Karpas-422 (cell line): ENCODE measurements at regions not wholly inside any gene's neighbourhood (a gene's known extent, or its start where the extent isn't known, plus 50 kb on each side); places are given as distances from the start of the nearest gene placed in this dataset.
"Not testable (repeated sequence)": the region's sequence is repeated elsewhere in the genome, so short reads cannot be mapped to it uniquely, and the experiment has no call there.

Source experiments
- DNase-seq: peaks from one replicate; pipeline ENCODE4 v3.0.0-alpha.2; 2015
- H2AFZ ChIP-seq: fragments of 200-600 bp; sonication (generic); 2 replicates; pipeline ENCODE4 v1.6.1; 2014; ENCODE audit warnings: antibody characterized with exemption, low read length, mixed read lengths
- H3K27ac ChIP-seq: fragments of 200-600 bp; sonication (generic); 2 replicates; pipeline ENCODE4 v1.5.1; 2014; ENCODE audit warnings: mild to moderate bottlenecking, low read length, moderate library complexity
- H3K27me3 ChIP-seq: fragments of 200-600 bp; sonication (generic); 2 replicates; pipeline ENCODE4 v1.6.1; 2014; ENCODE audit warnings: low read length, mixed read lengths
- H3K36me3 ChIP-seq: fragments of 200-600 bp; sonication (generic); 2 replicates; pipeline ENCODE4 v1.6.1; 2014; ENCODE audit warnings: low read length, mixed read lengths; ENCODE audit not compliant: insufficient read depth
- H3K4me1 ChIP-seq: fragments of 200-600 bp; sonication (generic); 2 replicates; pipeline ENCODE4 v1.6.1; 2014; ENCODE audit warnings: mild to moderate bottlenecking, low read length, mixed read lengths
- H3K4me2 ChIP-seq: fragments of 200-600 bp; sonication (generic); 2 replicates; pipeline ENCODE4 v1.6.1; 2014; ENCODE audit warnings: low read length, low read depth, mild to moderate bottlenecking; ENCODE audit not compliant: poor library complexity, severe bottlenecking
- H3K4me3 ChIP-seq: fragments of 200-600 bp; sonication (generic); 2 replicates; pipeline ENCODE4 v1.5.1; 2014; ENCODE audit warnings: mild to moderate bottlenecking, antibody characterized with exemption, low read length, mixed read lengths
- H3K79me2 ChIP-seq: fragments of 200-600 bp; sonication (generic); 2 replicates; pipeline ENCODE4 v1.6.1; 2014; ENCODE audit warnings: mild to moderate bottlenecking, low read length, mixed read lengths
- H3K9ac ChIP-seq: fragments of 200-600 bp; sonication (generic); 2 replicates; pipeline ENCODE4 v1.6.0; 2014; ENCODE audit warnings: low read length
- H3K9me2 ChIP-seq: fragments of 200-600 bp; sonication (generic), shearing (Covaris generic); replicated peaks from 2 replicates; pipeline ENCODE4 v1.6.0; 2014; ENCODE audit warnings: mild to moderate bottlenecking, low read length, moderate library complexity; ENCODE audit not compliant: insufficient read depth
- H3K9me3 ChIP-seq: fragments of 300-700, 200-600 bp; sonication (generic); 2 replicates; pipeline ENCODE4 v1.6.1; 2014; ENCODE audit warnings: low read length, mixed read lengths
- H4K20me1 ChIP-seq: fragments of 200-600 bp; sonication (generic); 2 replicates; pipeline ENCODE4 v1.6.1; 2014; ENCODE audit warnings: mild to moderate bottlenecking, antibody characterized with exemption, low read length, low read depth; ENCODE audit not compliant: insufficient read depth

DNA sequence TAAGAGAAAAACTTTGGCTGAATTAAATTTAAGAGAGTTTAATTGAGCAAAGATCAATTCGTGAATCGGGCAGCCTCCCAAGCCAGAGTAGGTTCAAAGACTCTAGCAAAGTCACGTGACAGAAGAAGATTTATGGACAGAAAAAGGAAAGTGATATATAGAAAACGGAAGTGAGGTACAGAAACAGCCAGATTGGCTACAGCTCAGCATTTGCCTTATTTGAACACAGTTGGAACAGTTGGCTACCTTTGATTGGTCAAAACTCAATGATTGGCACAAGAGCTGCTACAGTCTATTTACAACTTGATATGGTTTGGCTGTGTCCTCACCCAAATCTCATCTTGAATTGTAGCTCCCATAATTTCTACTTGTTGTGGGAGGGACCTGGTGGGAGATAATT is 102.6 kb downstream of the PLG start:
- Histone ChIP-seq H3K4me3 (no peak overlapping the region), H3K36me3 (no peaks in the 10 kb centered on the region), H4K20me1 (no peaks in the 10 kb centered on the region), H3K9me2 (no peaks in the 10 kb centered on the region), H3K4me1 (no peaks in the 10 kb centered on the region), H3K27ac (no peak overlapping the region), H2AFZ (no peak overlapping the region), H3K9me3 (no peaks in the 10 kb centered on the region), H3K4me2 (no peak overlapping the region), H3K79me2 (no peaks in the 10 kb centered on the region), H3K9ac (no peak overlapping the region), H3K27me3 (no peaks in the 10 kb centered on the region)
- DNase-seq: no peak

DNA sequence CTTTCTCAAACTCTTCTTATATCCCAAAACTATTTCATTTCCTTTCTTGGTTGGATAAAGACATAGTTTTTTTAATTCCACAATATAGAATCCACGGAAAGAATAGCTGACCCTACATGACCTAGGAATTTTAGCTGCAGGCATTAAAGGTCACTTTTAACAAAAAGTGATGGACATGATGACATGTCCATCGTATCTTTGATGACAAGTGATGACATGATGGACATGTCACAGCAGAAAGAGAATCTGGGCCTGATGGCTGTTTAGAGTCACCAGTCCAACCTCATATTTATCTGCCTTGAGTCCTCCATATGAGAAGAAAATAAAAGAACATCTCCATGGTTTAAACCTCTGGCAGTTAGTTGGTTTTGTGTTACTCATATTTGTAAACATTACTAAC is 106.2 kb downstream of the PLG start:
- no peaks in the 10 kb centered on the region for H3K9me2 ChIP-seq
- no peak overlapping the region for H3K9ac ChIP-seq
- H3K79me2 ChIP-seq: no peaks in the 10 kb centered on the region
- no peak for DNase-seq
- H3K4me1 ChIP-seq: 0 out of 2 replicates have a peak, but pooled peaks cover 3% of the 10 kb centered on the region
- no peaks in the 10 kb centered on the region for H3K36me3 ChIP-seq
- no peak overlapping the region for H3K27ac ChIP-seq
- no peaks in the 10 kb centered on the region for H3K27me3 ChIP-seq
- no peak overlapping the region for H2AFZ ChIP-seq
- H3K9me3 ChIP-seq: no peaks in the 10 kb centered on the region
- no peak overlapping the region for H3K4me2 ChIP-seq
- no peak overlapping the region for H3K4me3 ChIP-seq
- H4K20me1 ChIP-seq: no peaks in the 10 kb centered on the region

DNA sequence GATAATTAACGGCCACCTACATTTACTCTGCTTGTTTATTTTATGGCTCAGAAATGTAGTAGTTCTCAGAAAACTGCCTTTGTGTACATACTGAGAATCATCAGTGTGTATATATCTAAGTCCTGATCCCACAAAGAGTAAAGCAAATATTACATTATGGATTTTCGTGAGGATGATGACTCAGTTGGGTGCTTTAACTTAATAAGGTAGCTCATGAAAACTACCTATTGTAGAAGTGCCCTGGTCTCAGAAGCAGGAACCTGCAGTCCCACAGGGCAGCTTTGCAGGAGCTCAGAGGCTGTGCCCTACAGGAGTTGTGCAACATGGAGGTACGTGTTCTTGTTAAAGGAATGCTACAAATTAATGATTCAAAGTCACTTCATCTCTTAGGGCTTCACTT is 108.2 kb downstream of the PLG start:
- Histone ChIP-seq H3K4me3 (no peak overlapping the region), H3K36me3 (no peaks in the 10 kb centered on the region), H3K27ac (no peak overlapping the region), H4K20me1 (no peaks in the 10 kb centered on the region), H2AFZ (no peak overlapping the region), H3K27me3 (no peaks in the 10 kb centered on the region), H3K9me3 (no peaks in the 10 kb centered on the region), H3K9ac (no peak overlapping the region), H3K4me1 (0 out of 2 replicates have a peak, but pooled peaks cover 3% of the 10 kb centered on the region), H3K9me2 (no peaks in the 10 kb centered on the region), H3K79me2 (no peaks in the 10 kb centered on the region), H3K4me2 (no peak overlapping the region)
- no peak for DNase-seq

DNA sequence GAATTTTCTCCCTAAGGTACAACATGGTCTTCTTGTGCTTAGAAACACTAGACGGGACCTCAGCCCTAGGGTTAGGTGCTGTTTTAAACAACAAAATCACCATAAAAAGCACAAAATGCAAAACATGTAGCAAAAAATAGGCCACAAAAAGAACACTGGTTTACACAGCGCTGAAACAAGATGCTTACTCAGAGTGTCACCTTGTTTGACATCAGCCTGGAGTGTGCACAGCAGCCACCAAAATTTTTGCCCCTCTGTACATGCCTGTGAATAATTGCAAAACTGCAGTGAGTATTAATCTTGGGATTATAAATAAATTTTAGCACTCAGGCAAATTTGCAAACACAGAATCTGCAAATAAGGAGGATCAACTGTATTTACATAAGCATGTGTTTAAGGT is 110.1 kb downstream of the PLG start:
- H3K9me2 ChIP-seq: no peaks in the 10 kb centered on the region
- no peaks in the 10 kb centered on the region for H3K79me2 ChIP-seq
- no peaks in the 10 kb centered on the region for H4K20me1 ChIP-seq
- no peaks in the 10 kb centered on the region for H3K27me3 ChIP-seq
- 0 out of 2 replicates have a peak, but pooled peaks cover 3% of the 10 kb centered on the region for H3K4me1 ChIP-seq
- no peaks in the 10 kb centered on the region for H3K36me3 ChIP-seq
- no peak overlapping the region for H2AFZ ChIP-seq
- DNase-seq: no peak
- no peak overlapping the region for H3K4me2 ChIP-seq
- no peak overlapping the region for H3K4me3 ChIP-seq
- no peak overlapping the region for H3K9ac ChIP-seq
- H3K27ac ChIP-seq: no peak overlapping the region
- no peaks in the 10 kb centered on the region for H3K9me3 ChIP-seq

DNA sequence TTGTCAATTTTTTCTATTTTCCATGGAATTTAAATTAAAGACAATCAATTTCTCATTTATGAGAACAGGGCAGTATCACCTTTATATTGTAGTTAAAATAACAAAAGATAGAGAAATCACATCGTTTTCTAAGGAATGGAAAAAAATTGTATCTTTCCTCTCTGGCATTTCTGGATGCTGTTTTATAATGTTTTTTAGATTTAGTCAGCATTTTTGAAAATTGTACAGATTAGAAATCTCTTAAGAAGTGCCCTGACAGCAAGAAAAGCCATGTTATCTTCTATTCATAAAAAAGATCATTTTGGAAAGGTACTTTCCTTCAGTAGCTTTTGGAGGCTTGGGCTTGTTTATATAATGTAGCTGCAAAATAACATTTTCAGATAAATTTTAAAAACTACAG is 116.9 kb downstream of the PLG start:
- H3K9ac ChIP-seq: no peak overlapping the region
- no peak overlapping the region for H3K4me3 ChIP-seq
- no peaks in the 10 kb centered on the region for H3K9me3 ChIP-seq
- no peaks in the 10 kb centered on the region for H3K79me2 ChIP-seq
- no peak overlapping the region for H3K4me2 ChIP-seq
- H3K9me2 ChIP-seq: no peaks in the 10 kb centered on the region
- H4K20me1 ChIP-seq: no peaks in the 10 kb centered on the region
- H3K36me3 ChIP-seq: no peaks in the 10 kb centered on the region
- H3K4me1 ChIP-seq: no peaks in the 10 kb centered on the region
- no peak for DNase-seq
- no peak overlapping the region for H3K27ac ChIP-seq
- H3K27me3 ChIP-seq: no peaks in the 10 kb centered on the region
- no peak overlapping the region for H2AFZ ChIP-seq

DNA sequence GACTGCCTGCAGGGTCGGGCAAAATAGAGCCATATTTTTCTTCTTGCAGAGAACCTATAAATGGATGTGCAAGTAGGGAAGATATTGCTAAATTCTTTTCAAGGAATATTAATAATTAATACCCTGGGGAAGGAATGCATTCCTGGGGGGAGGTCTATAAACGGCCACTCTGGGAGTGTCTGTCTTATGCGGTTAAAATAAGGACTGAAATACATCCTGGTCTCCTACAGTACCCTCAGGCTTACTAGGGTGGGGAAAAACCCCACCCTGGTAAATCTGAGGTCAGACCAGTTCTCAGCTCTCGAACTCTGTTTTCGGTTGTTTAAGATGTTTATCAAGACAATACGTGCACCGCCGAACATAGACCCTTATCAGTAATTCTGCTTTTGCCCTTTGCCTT is 118.6 kb downstream of the PLG start:
- not testable (repeated sequence) for H2AFZ ChIP-seq, H3K4me3 ChIP-seq, H3K36me3 ChIP-seq, H3K9me2 ChIP-seq, H3K4me1 ChIP-seq, H3K27me3 ChIP-seq, H3K27ac ChIP-seq, H4K20me1 ChIP-seq, H3K79me2 ChIP-seq, H3K9ac ChIP-seq, H3K9me3 ChIP-seq, DNase-seq, H3K4me2 ChIP-seq

DNA sequence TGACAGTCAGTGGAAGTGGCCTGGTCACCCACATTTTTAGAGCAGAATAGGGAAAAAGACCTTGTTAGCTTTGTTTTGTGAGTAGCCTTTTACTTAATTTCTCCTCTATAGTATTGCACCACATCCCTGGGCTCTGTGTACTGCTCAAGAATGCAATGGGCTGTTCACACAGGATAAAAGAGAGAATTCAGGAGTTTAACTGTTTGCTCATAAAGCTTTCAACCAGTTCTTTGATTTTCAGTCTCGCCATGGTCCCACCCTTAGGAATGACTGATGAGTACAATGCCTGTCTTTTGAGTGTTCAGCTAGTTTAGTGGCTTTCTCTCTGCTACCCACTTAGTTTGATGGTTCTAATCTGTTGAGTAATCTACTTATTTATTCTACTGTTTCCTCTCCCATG is 129.7 kb downstream of the PLG start:
- Histone ChIP-seq H3K27ac (no peak overlapping the region), H3K9ac (no peak overlapping the region), H3K4me1 (no peaks in the 10 kb centered on the region), H2AFZ (no peak overlapping the region), H3K9me2 (no peaks in the 10 kb centered on the region), H3K9me3 (no peaks in the 10 kb centered on the region), H3K4me2 (no peak overlapping the region), H3K79me2 (no peaks in the 10 kb centered on the region), H3K4me3 (no peak overlapping the region), H4K20me1 (no peaks in the 10 kb centered on the region), H3K27me3 (no peaks in the 10 kb centered on the region), H3K36me3 (no peaks in the 10 kb centered on the region)
- DNase-seq: no peak

DNA sequence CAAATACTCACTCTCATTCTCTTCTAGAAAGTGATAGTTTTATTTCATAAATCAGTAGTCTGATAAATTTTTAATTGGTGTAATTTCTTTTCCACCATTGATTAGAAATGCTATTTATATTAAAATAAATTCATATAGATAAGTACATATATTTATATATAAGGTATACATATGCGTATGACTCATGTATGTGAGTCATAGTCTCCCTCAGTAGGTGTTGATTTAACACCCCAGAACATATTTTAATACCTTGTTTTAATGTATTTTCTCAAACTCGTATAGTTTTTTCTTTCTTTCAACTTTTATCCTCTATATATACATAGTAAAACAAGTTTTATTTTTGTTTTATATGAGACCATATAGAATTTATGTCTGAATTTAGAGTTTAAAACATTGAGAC is 130.4 kb downstream of the PLG start:
- no peaks in the 10 kb centered on the region for H3K4me1 ChIP-seq
- H3K4me3 ChIP-seq: no peak overlapping the region

DNA sequence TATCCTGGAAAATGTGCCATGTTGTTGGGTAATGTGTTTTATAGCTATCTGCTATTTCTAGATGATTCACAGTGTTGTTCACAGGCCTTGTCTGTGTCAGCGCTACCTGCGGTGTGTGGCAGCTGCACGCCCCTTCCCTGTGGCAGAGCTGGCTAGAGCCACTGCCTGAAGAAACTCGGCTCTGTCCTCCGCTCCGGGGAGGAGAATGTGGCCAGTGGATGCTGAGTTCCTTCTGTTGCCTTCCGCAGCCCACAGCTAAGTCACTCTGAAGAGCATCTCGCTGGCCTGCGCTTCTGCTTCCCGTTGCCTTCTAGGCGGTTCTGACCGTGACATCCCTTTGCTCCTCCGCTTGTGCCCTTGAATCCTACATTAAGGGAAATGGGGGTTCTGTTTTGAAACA is 135.1 kb downstream of the PLG start:
- Histone ChIP-seq H4K20me1 (no peaks in the 10 kb centered on the region), H3K4me2 (no peak overlapping the region), H2AFZ (no peak overlapping the region), H3K9me3 (no peaks in the 10 kb centered on the region), H3K4me3 (no peak overlapping the region), H3K36me3 (no peaks in the 10 kb centered on the region), H3K79me2 (no peaks in the 10 kb centered on the region), H3K27ac (no peak overlapping the region), H3K9ac (no peak overlapping the region), H3K9me2 (no peaks in the 10 kb centered on the region), H3K27me3 (no peaks in the 10 kb centered on the region), H3K4me1 (no peaks in the 10 kb centered on the region)
- no peak for DNase-seq

More for the DNA sequence above, 130.4 kb downstream of the PLG start:
- no peak overlapping the region for H3K9ac ChIP-seq
- no peaks in the 10 kb centered on the region for H3K9me2 ChIP-seq
- H3K4me2 ChIP-seq: no peak overlapping the region
- H4K20me1 ChIP-seq: no peaks in the 10 kb centered on the region
- DNase-seq: no peak
- H3K79me2 ChIP-seq: no peaks in the 10 kb centered on the region
- no peak overlapping the region for H2AFZ ChIP-seq
- H3K9me3 ChIP-seq: no peaks in the 10 kb centered on the region
- H3K36me3 ChIP-seq: no peaks in the 10 kb centered on the region
- H3K27ac ChIP-seq: no peak overlapping the region
- H3K27me3 ChIP-seq: no peaks in the 10 kb centered on the region
